Spleen (tissue), 11 donors: ENCODE measurements at regions not wholly inside any gene's neighbourhood (a gene's known extent, or its start where the extent isn't known, plus 50 kb on each side); places are given as distances from the start of the nearest gene placed in this dataset.
"Not testable (repeated sequence)": the region's sequence is repeated elsewhere in the genome, so short reads cannot be mapped to it uniquely, and the experiment has no call there.

Experiments used
- DNase-seq: peaks from one replicate; pipeline ENCODE4 v3.0.0-alpha.2; 2020
- H3K27ac ChIP-seq, 8 donors: fragments of 200-600 bp; sonication (generic) in 7 of 8; 1 replicate in 4 of 8; 2 replicates in 4 of 8; pipeline versions ENCODE4 v1.5.0 to v1.8.0; 2016 to 2021; ENCODE audit warnings: inconsistent platforms in 4 of 8, mild to moderate bottlenecking in 4 of 8, moderate library complexity in 1 of 8
- H3K27me3 ChIP-seq, 7 donors: fragments of 200-600 bp; sonication (generic) in 6 of 7; replicated peaks in 1 of 7; 1 replicate in 4 of 7; 2 replicates in 3 of 7; pipeline versions ENCODE4 v1.5.0 to v1.8.0; 2016 to 2021; ENCODE audit warnings: inconsistent platforms in 3 of 7, mild to moderate bottlenecking in 1 of 7
- H3K36me3 ChIP-seq, 6 donors: fragments of 200-600 bp; sonication (generic) in 5 of 6; 1 replicate in 4 of 6; 2 replicates in 2 of 6; pipeline versions ENCODE4 v1.5.0 to v1.8.0; 2016 to 2021; ENCODE audit warnings: inconsistent platforms in 2 of 6
- H3K4me1 ChIP-seq, 6 donors: fragments of 200-600 bp; sonication (generic) in 5 of 6; 1 replicate in 3 of 6; 2 replicates in 3 of 6; pipeline versions ENCODE4 v1.5.0 to v1.8.0; 2016 to 2021; ENCODE audit warnings: inconsistent platforms in 3 of 6
- H3K4me3 ChIP-seq, 8 donors: fragments of 200-600 bp; sonication (generic) in 7 of 8; 1 replicate in 4 of 8; 2 replicates in 4 of 8; pipeline versions ENCODE4 v1.5.0 to v1.8.0; 2016 to 2021; ENCODE audit warnings: inconsistent platforms in 4 of 8, mild to moderate bottlenecking in 4 of 8, moderate library complexity in 2 of 8
- H3K9me3 ChIP-seq, 8 donors: fragments of 200-600 bp; sonication (generic) in 7 of 8; 1 replicate in 4 of 8; 2 replicates in 4 of 8; pipeline versions ENCODE4 v1.5.0 to v1.8.0; 2016 to 2021; ENCODE audit warnings: inconsistent platforms in 4 of 8
- POLR2A ChIP-seq, 3 donors: fragments of 450-650 bp; IDR thresholded peaks; one replicate each; pipeline ENCODE4 v1.5.1; 2017; ENCODE audit warnings: antibody characterized with exemption in 3 of 3, mild to moderate bottlenecking in 1 of 3
- POLR2AphosphoS5 ChIP-seq, 3 donors: sonication (generic); formaldehyde crosslinking; IDR thresholded peaks; one replicate each; pipeline ENCODE4 v1.5.1; 2017; ENCODE audit warnings: antibody characterized with exemption in 3 of 3
- WGBS, 5 donors: extraction: QIAGEN DNeasy Blood & Tissue Kit in 3 of 5; methylation state at CpG; one replicate each; pipeline versions ENCODE4 v1.1.5 to v1.1.7; 2013 to 2018; 5-methylcytosine and 5-hydroxymethylcytosine counted together
- intact Hi-C: fragments of 100-400 bp; cut with DNase I; formaldehyde crosslinking; loops from one replicate; pipeline ENCODE4 v1.15.0; 2023; ENCODE audit warnings: low total_unique reads
- TF ChIP-seq, protein P1 (sequence below), 11 experiments: fragments of 200-600 bp in 7 of 11; fragments of 450-650 bp in 4 of 11; sonication (generic) in 4 of 11; IDR thresholded peaks in 8 of 11; conservative IDR thresholded peaks in 3 of 11; 1 replicate in 7 of 11; 2 replicates in 4 of 11; pipeline versions ENCODE4 v1.4.0 to v1.8.0; 2016 to 2021; ENCODE audit warnings: antibody characterized with exemption in 11 of 11, inconsistent platforms in 4 of 11, mild to moderate bottlenecking in 1 of 11
- donor health status: healthy with polysubstance abuse.
- donor health status: DM: no; HTN: no; CAD: no; lungs with moderate emphysema.
- donor health status: DM: no; HTN: no; CAD: no.
- donor health status: Bipolar disorder and iron deficiency.
- donor health status: healthy.
- donor health status: DM: no; HTN: no; CAD: no.
- donor health status: DM: yes; HTN: yes; CAD: no.

DNA sequence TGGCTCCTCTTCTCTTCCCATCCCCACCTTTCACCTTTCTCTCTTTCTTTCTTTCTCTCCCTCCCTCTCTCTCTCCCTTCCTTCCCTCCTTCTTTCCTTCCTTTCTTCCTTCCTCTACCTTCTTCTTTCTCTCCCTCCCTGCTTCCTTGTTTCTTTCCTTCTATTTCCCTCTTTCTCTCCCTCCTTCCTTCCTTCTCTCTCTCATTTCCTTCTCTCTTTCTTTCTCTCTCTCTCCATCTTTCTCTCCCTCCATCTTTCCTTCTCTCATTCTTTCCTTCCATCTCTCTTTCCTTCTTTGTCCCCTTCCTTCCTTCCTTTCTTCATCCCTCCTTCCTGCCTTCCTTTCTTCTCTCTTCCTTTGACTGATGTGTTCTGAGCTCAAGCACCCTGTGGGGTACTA lies 1467.0 kb upstream of the DEFB115 start:
- Histone ChIP-seq H3K4me3 (no peak overlapping the region), H3K27me3 (no peaks in the 10 kb centered on the region), H3K27ac (no peak overlapping the region), H3K4me1 (no peaks in the 10 kb centered on the region), H3K9me3 (peaks cover 0 to 63% (median 29%) of the 10 kb centered on the region in 8 donors), H3K36me3 (no peaks in the 10 kb centered on the region)
- intact Hi-C loops, result no loop called here
- no peak for DNase-seq
- TF ChIP-seq, protein P1, sequence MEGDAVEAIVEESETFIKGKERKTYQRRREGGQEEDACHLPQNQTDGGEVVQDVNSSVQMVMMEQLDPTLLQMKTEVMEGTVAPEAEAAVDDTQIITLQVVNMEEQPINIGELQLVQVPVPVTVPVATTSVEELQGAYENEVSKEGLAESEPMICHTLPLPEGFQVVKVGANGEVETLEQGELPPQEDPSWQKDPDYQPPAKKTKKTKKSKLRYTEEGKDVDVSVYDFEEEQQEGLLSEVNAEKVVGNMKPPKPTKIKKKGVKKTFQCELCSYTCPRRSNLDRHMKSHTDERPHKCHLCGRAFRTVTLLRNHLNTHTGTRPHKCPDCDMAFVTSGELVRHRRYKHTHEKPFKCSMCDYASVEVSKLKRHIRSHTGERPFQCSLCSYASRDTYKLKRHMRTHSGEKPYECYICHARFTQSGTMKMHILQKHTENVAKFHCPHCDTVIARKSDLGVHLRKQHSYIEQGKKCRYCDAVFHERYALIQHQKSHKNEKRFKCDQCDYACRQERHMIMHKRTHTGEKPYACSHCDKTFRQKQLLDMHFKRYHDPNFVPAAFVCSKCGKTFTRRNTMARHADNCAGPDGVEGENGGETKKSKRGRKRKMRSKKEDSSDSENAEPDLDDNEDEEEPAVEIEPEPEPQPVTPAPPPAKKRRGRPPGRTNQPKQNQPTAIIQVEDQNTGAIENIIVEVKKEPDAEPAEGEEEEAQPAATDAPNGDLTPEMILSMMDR (IDR thresholded peaks at IDR 0.05 in 8 of 11, conservative IDR thresholded peaks at IDR 0.05 in 3 of 11), result no peak
- TF ChIP-seq POLR2A (IDR thresholded peaks at IDR 0.05), result no peak
- no peak for TF ChIP-seq POLR2AphosphoS5 (IDR thresholded peaks at IDR 0.05)

DNA sequence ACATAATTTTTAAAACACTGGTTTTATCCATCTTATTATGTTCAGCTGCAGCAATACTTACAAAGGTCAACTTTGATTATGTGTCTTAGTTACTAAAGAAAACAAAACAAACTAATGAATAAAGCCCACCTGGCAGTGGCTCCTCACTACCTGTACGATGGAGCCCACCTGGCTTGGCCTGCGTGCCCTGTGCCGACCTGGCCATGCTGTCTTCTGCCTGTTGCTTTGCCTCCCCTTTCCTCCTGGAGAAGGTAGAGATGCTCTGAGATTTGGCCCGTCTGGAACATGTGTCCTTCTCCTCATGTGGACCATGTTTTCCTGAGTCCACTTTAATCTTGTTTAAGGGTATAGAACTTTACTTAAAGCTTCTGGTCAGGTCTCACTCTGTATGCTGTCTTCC lies 1426.0 kb upstream of the DEFB115 start:
- intact Hi-C loops, H3K27ac ChIP-seq, H3K36me3 ChIP-seq, DNase-seq, H3K27me3 ChIP-seq, H3K4me1 ChIP-seq, H3K4me3 ChIP-seq: not testable (repeated sequence)
- peaks cover 0 to 11% (median under 1%) of the 10 kb centered on the region in 8 donors for H3K9me3 ChIP-seq
- 49 to 69% (median 51%) methylated on average over 4 of the region's 4 CpGs for whole genome bisulfite sequencing, 5 donors

DNA sequence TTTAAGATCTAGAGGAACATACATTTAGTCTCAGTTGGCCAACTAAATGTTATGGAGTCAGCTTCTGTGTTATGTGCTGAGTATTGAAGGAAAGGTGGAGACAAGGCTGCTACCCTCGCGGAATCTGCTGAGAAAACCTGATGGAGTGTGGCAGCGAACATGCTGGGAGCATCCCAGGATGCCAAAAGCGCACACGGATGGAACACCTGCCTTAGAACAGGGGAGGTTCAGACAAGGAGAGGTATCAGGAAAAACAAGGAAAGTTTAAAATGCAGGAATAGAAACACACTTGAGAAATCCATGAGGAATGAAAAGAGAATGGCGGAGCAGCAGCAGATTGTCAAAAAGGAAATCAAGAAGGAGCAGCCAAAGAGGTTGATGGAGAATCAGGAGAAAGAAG lies 1389.5 kb upstream of the DEFB115 start:
- intact Hi-C loops, DNase-seq: not testable (repeated sequence)
- WGBS, 5 donors, result 52 to 75% (median 67%) methylated on average over 6 of the region's 6 CpGs

DNA sequence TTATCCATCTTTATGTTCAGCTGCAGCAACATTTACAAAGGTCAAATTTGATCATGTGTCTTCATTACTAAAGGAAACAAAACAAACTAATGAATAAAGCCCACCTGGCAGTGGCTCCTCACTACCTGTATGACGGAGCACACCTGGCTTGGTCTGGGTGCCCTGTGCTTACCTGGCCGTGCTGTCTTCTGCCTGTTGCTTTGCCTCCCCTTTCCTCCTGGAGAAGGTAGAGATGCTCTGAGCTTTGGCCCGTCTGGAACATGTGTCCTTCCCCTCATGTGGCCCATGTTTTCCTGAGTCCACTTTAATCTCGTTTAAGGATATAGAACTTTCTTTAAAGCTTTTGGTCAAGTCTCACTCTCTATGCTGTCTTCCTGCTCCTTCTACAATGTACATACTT lies 1388.8 kb upstream of the DEFB115 start:
- H3K4me3 ChIP-seq, H3K36me3 ChIP-seq, H3K4me1 ChIP-seq, H3K27ac ChIP-seq, DNase-seq, intact Hi-C loops, H3K27me3 ChIP-seq: not testable (repeated sequence)
- WGBS, 5 donors, result 44 to 71% (median 61%) methylated on average over 4 of the region's 4 CpGs
- peaks cover 0 to 23% (median 4%) of the 10 kb centered on the region in 8 donors for H3K9me3 ChIP-seq

More for the DNA sequence above, 1389.5 kb upstream of the DEFB115 start:
- H3K27ac ChIP-seq, H3K4me3 ChIP-seq, H3K36me3 ChIP-seq, H3K4me1 ChIP-seq, H3K27me3 ChIP-seq: not testable (repeated sequence)
- peaks cover 0 to 20% (median 3%) of the 10 kb centered on the region in 8 donors for H3K9me3 ChIP-seq

DNA sequence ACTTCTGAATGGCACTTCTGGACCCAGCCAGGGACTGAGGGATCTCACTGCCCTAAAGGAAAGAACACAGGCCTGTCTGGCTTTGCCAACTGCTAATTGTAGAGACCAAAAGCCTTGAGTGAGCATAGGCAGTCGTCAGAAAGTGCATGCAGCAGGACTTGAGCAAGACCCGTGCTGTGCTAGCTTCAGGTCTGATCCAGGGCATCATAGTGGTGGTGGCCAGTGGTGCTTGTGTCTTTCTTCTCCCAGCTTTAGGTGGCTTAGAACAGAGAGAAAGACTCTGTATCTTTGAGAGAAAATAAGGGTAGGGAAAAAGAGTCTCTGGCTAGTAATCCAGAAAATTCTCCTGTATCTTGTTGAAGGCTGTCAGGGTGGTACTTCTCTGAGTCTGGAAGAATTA lies 1385.6 kb upstream of the DEFB115 start:
- intact Hi-C loops, H3K4me1 ChIP-seq: not testable (repeated sequence)
- 49 to 69% (median 59%) methylated on average over 2 of the region's 2 CpGs for WGBS, 5 donors

DNA sequence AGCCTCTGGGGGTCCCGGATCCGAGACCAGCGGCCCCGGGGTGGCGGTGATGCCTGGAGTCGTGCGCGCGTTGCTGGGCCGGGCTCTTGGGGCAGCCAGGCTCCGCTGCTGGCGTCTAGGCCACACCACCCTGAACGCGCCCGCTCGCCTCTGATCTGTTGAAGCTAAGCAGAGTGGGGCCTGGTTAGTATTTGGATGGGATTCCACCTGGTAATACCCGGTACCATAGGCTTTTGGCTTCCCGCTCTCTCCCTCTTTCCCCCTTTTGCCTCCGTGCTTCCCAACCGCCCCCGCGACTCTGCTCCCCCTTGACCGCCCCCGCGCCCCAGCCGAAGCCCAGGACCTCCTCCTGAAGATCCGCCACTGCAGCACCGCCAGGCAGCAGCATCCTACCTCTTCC lies 1383.5 kb upstream of the DEFB115 start:
- peak; percentile 94 for DNase-seq
- H3K27me3 ChIP-seq, result peaks cover 0 to 12% (median 0%) of the 10 kb centered on the region in 7 donors
- TF ChIP-seq, protein P1 (IDR thresholded peaks at IDR 0.05 in 8 of 11, conservative IDR thresholded peaks at IDR 0.05 in 3 of 11), result no peak
- no peak for TF ChIP-seq POLR2AphosphoS5 (IDR thresholded peaks at IDR 0.05)
- no peak for TF ChIP-seq POLR2A (IDR thresholded peaks at IDR 0.05)
- H3K4me3 ChIP-seq, result no peak overlapping the region
- H3K27ac ChIP-seq, result no peak overlapping the region
- intact Hi-C loops, result no loop called here
- peaks cover 0 to 69% (median 54%) of the 10 kb centered on the region in 8 donors for H3K9me3 ChIP-seq
- H3K4me1 ChIP-seq, result no peaks in the 10 kb centered on the region
- WGBS, 5 donors, result 57 to 71% (median 62%) methylated on average over 16 to 28 of the region's 28 CpGs
- H3K36me3 ChIP-seq, result no peaks in the 10 kb centered on the region

More for the DNA sequence above, 1385.6 kb upstream of the DEFB115 start:
- DNase-seq, result peak; percentile 58
- H3K4me3 ChIP-seq, H3K27ac ChIP-seq, H3K36me3 ChIP-seq: not testable (repeated sequence)
- peaks cover 0 to 48% (median 34%) of the 10 kb centered on the region in 8 donors for H3K9me3 ChIP-seq
- H3K27me3 ChIP-seq, result peaks cover 0 to 12% (median 0%) of the 10 kb centered on the region in 7 donors
